ENCODE measurements at regions not wholly inside any gene's neighbourhood (a gene's known extent, or its start where the extent isn't known, plus 50 kb on each side); places are given as distances from the start of the nearest gene placed in this dataset.
"Not testable (repeated sequence)": the region's sequence is repeated elsewhere in the genome, so short reads cannot be mapped to it uniquely, and the experiment has no call there.

GRCh38 chr7:38331853-38332595, 58.6 kb upstream of the TARP start:
- WGBS: 57% methylated on average over 5 of the region's 5 CpGs
- intact Hi-C loops (cut with DNase I): not testable (repeated sequence)

GRCh38 chr7:38330861-38331621, 57.6 kb upstream of the TARP start:
- no peak for TF ChIP-seq CTCF (IDR thresholded peaks at IDR 0.05)
- no peak for TF ChIP-seq POLR2AphosphoS5 (IDR thresholded peaks at IDR 0.05)
- TF ChIP-seq POLR2A (IDR thresholded peaks at IDR 0.05; ENCODE audit: low read depth): no peak
- no peak for TF ChIP-seq EP300 (IDR thresholded peaks at IDR 0.05)
- Histone ChIP-seq H3K4me1 (peaks cover 0 to 7% (median 3%) of the 10 kb centered on the region in 4 donors), H3K4me3 (no peak overlapping the region), H3K36me3 (no peaks in the 10 kb centered on the region), H3K27me3 (no peaks in the 10 kb centered on the region), H3K9me3 (no peaks in the 10 kb centered on the region), H3K27ac (replicated peaks in 1 of 4) (no peak overlapping the region)
- peak; percentile 78 for DNase-seq (ENCODE audit: extremely low spot score)
- 96% methylated on average over 7 of the region's 7 CpGs for WGBS
- intact Hi-C loops (cut with DNase I): no loop called here

More at GRCh38 chr7:38331853-38332595, 58.6 kb upstream of the TARP start:
- DNase-seq (ENCODE audit: extremely low spot score): peak; percentile 37
- not testable (repeated sequence) for H3K4me1 ChIP-seq; H3K4me3 ChIP-seq; H3K27ac ChIP-seq (replicated peaks in 1 of 4); H3K9me3 ChIP-seq; H3K27me3 ChIP-seq; H3K36me3 ChIP-seq

- H3K27ac ChIP-seq (replicated peaks in 1 of 4): no peak overlapping the region
- TF ChIP-seq EP300 (IDR thresholded peaks at IDR 0.05): no peak
- TF ChIP-seq POLR2A (IDR thresholded peaks at IDR 0.05; ENCODE audit: low read depth): no peak
- no peak for TF ChIP-seq CTCF (IDR thresholded peaks at IDR 0.05)
- no peak for TF ChIP-seq POLR2AphosphoS5 (IDR thresholded peaks at IDR 0.05)
- H3K4me3 ChIP-seq: no peak overlapping the region
- 94% methylated on average over 2 of the region's 2 CpGs for WGBS
- DNase-seq (ENCODE audit: extremely low spot score): no peak
- intact Hi-C loops (cut with DNase I): no loop called here
- H3K9me3 ChIP-seq: no peaks in the 10 kb centered on the region
- H3K36me3 ChIP-seq: no peaks in the 10 kb centered on the region
- no peaks in the 10 kb centered on the region for H3K4me1 ChIP-seq
- H3K27me3 ChIP-seq: no peaks in the 10 kb centered on the region
Measured at GRCh38 chr7:38330039-38330438, 56.6 kb upstream of the TARP start.

- WGBS: 80% methylated on average over 5 of the region's 5 CpGs
- intact Hi-C loops (cut with DNase I): no loop called here
- DNase-seq (ENCODE audit: extremely low spot score): no peak
- Histone ChIP-seq H3K36me3 (no peaks in the 10 kb centered on the region), H3K9me3 (no peaks in the 10 kb centered on the region), H3K27me3 (no peaks in the 10 kb centered on the region), H3K27ac (replicated peaks in 1 of 4) (no peak overlapping the region), H3K4me1 (no peaks in the 10 kb centered on the region), H3K4me3 (no peak overlapping the region)
- TF ChIP-seq POLR2A (IDR thresholded peaks at IDR 0.05; ENCODE audit: low read depth) (no peak), POLR2AphosphoS5 (IDR thresholded peaks at IDR 0.05) (no peak), CTCF (IDR thresholded peaks at IDR 0.05) (no peak), EP300 (IDR thresholded peaks at IDR 0.05) (no peak)
Measured at GRCh38 chr7:38329340-38329739, 55.9 kb upstream of the TARP start.

- no peak for DNase-seq (ENCODE audit: extremely low spot score)
- TF ChIP-seq POLR2A (IDR thresholded peaks at IDR 0.05; ENCODE audit: low read depth) (no peak), POLR2AphosphoS5 (IDR thresholded peaks at IDR 0.05) (no peak), CTCF (IDR thresholded peaks at IDR 0.05) (no peak), EP300 (IDR thresholded peaks at IDR 0.05) (no peak)
- Histone ChIP-seq H3K27me3 (no peaks in the 10 kb centered on the region), H3K9me3 (no peaks in the 10 kb centered on the region), H3K36me3 (no peaks in the 10 kb centered on the region), H3K27ac (replicated peaks in 1 of 4) (no peak overlapping the region), H3K4me3 (no peak overlapping the region), H3K4me1 (no peaks in the 10 kb centered on the region)
- 85% methylated on average over 3 of the region's 3 CpGs for WGBS
- intact Hi-C loops (cut with DNase I): no loop called here
Measured at GRCh38 chr7:38328814-38329213, 55.4 kb upstream of the TARP start.
